ENCODE measurements at regions not wholly inside any gene's neighbourhood (a gene's known extent, or its start where the extent isn't known, plus 50 kb on each side); places are given as distances from the start of the nearest gene placed in this dataset.
"Not testable (repeated sequence)": the region's sequence is repeated elsewhere in the genome, so short reads cannot be mapped to it uniquely, and the experiment has no call there.

- not testable (repeated sequence) for H3K4me1 ChIP-seq (ENCODE audit: control insufficient read depth, insufficient read depth, low read length); DNase-seq (ENCODE audit: low read depth); H3K9me3 ChIP-seq (ENCODE audit: control insufficient read depth, low read length); H3K27me3 ChIP-seq (replicated peaks; ENCODE audit: control insufficient read depth, insufficient read depth, low read length); H3K4me3 ChIP-seq (ENCODE audit: low read length); H3K9ac ChIP-seq (ENCODE audit: low read length); H3K36me3 ChIP-seq (ENCODE audit: control insufficient read depth, insufficient read depth, low read length, severe bottlenecking)
Observed at GRCh38 chrX:125614591-125615343, 295.1 kb downstream of the TEX13C start.

GRCh38 chrX:125620715-125621587 lies 301.3 kb downstream of the TEX13C start:
- Histone ChIP-seq H3K4me1 (ENCODE audit: control insufficient read depth, insufficient read depth, low read length) (no peaks in the 10 kb centered on the region), H3K9ac (ENCODE audit: low read length) (no peak overlapping the region)
- no peak for DNase-seq (ENCODE audit: low read depth)

GRCh38 chrX:125621588-125621927 lies 301.9 kb downstream of the TEX13C start:
- Histone ChIP-seq H3K9me3 (ENCODE audit: control insufficient read depth, low read length) (peaks cover 3% of the 10 kb centered on the region), H3K4me3 (ENCODE audit: low read length) (no peak overlapping the region), H3K9ac (ENCODE audit: low read length) (no peak overlapping the region), H3K36me3 (ENCODE audit: control insufficient read depth, insufficient read depth, low read length, severe bottlenecking) (no peaks in the 10 kb centered on the region), H3K27me3 (replicated peaks; ENCODE audit: control insufficient read depth, insufficient read depth, low read length) (no peaks in the 10 kb centered on the region), H3K4me1 (ENCODE audit: control insufficient read depth, insufficient read depth, low read length) (no peaks in the 10 kb centered on the region)
- no peak for DNase-seq (ENCODE audit: low read depth)

More at GRCh38 chrX:125620715-125621587, 301.3 kb downstream of the TEX13C start:
- H3K36me3 ChIP-seq (ENCODE audit: control insufficient read depth, insufficient read depth, low read length, severe bottlenecking), result no peaks in the 10 kb centered on the region
- no peaks in the 10 kb centered on the region for H3K27me3 ChIP-seq (replicated peaks; ENCODE audit: control insufficient read depth, insufficient read depth, low read length)
- H3K9me3 ChIP-seq (ENCODE audit: control insufficient read depth, low read length), result peaks cover 3% of the 10 kb centered on the region
- no peak overlapping the region for H3K4me3 ChIP-seq (ENCODE audit: low read length)

GRCh38 chrX:125622899-125623298 lies 303.2 kb downstream of the TEX13C start:
- DNase-seq (ENCODE audit: low read depth), result no peak
- Histone ChIP-seq H3K9me3 (ENCODE audit: control insufficient read depth, low read length) (no peaks in the 10 kb centered on the region), H3K27me3 (replicated peaks; ENCODE audit: control insufficient read depth, insufficient read depth, low read length) (no peaks in the 10 kb centered on the region), H3K4me3 (ENCODE audit: low read length) (no peak overlapping the region), H3K36me3 (ENCODE audit: control insufficient read depth, insufficient read depth, low read length, severe bottlenecking) (no peaks in the 10 kb centered on the region), H3K4me1 (ENCODE audit: control insufficient read depth, insufficient read depth, low read length) (no peaks in the 10 kb centered on the region), H3K9ac (ENCODE audit: low read length) (no peak overlapping the region)

GRCh38 chrX:125627676-125628075 lies 308.0 kb downstream of the TEX13C start:
- H3K4me1 ChIP-seq (ENCODE audit: control insufficient read depth, insufficient read depth, low read length), result no peaks in the 10 kb centered on the region
- no peak for DNase-seq (ENCODE audit: low read depth)
- no peaks in the 10 kb centered on the region for H3K36me3 ChIP-seq (ENCODE audit: control insufficient read depth, insufficient read depth, low read length, severe bottlenecking)
- H3K4me3 ChIP-seq (ENCODE audit: low read length), result no peak overlapping the region
- H3K9ac ChIP-seq (ENCODE audit: low read length), result no peak overlapping the region
- no peaks in the 10 kb centered on the region for H3K27me3 ChIP-seq (replicated peaks; ENCODE audit: control insufficient read depth, insufficient read depth, low read length)
- no peaks in the 10 kb centered on the region for H3K9me3 ChIP-seq (ENCODE audit: control insufficient read depth, low read length)

GRCh38 chrX:125628435-125628834 lies 308.8 kb downstream of the TEX13C start:
- H3K36me3 ChIP-seq (ENCODE audit: control insufficient read depth, insufficient read depth, low read length, severe bottlenecking), result no peaks in the 10 kb centered on the region
- H3K4me1 ChIP-seq (ENCODE audit: control insufficient read depth, insufficient read depth, low read length), result no peaks in the 10 kb centered on the region
- H3K27me3 ChIP-seq (replicated peaks; ENCODE audit: control insufficient read depth, insufficient read depth, low read length), result no peaks in the 10 kb centered on the region
- no peak overlapping the region for H3K9ac ChIP-seq (ENCODE audit: low read length)
- H3K4me3 ChIP-seq (ENCODE audit: low read length), result no peak overlapping the region
- no peaks in the 10 kb centered on the region for H3K9me3 ChIP-seq (ENCODE audit: control insufficient read depth, low read length)
- no peak for DNase-seq (ENCODE audit: low read depth)

GRCh38 chrX:125641405-125641804 lies 321.7 kb downstream of the TEX13C start:
- no peaks in the 10 kb centered on the region for H3K4me1 ChIP-seq (ENCODE audit: control insufficient read depth, insufficient read depth, low read length)

GRCh38 chrX:125646195-125646594 lies 326.5 kb downstream of the TEX13C start:
- no peaks in the 10 kb centered on the region for H3K9me3 ChIP-seq (ENCODE audit: control insufficient read depth, low read length)
- DNase-seq (ENCODE audit: low read depth), result no peak
- no peak overlapping the region for H3K9ac ChIP-seq (ENCODE audit: low read length)
- no peaks in the 10 kb centered on the region for H3K36me3 ChIP-seq (ENCODE audit: control insufficient read depth, insufficient read depth, low read length, severe bottlenecking)
- no peaks in the 10 kb centered on the region for H3K27me3 ChIP-seq (replicated peaks; ENCODE audit: control insufficient read depth, insufficient read depth, low read length)
- H3K4me3 ChIP-seq (ENCODE audit: low read length), result no peak overlapping the region
- no peaks in the 10 kb centered on the region for H3K4me1 ChIP-seq (ENCODE audit: control insufficient read depth, insufficient read depth, low read length)

More at GRCh38 chrX:125641405-125641804, 321.7 kb downstream of the TEX13C start:
- no peaks in the 10 kb centered on the region for H3K36me3 ChIP-seq (ENCODE audit: control insufficient read depth, insufficient read depth, low read length, severe bottlenecking)
- H3K4me3 ChIP-seq (ENCODE audit: low read length), result no peak overlapping the region
- no peak overlapping the region for H3K9ac ChIP-seq (ENCODE audit: low read length)
- no peaks in the 10 kb centered on the region for H3K27me3 ChIP-seq (replicated peaks; ENCODE audit: control insufficient read depth, insufficient read depth, low read length)
- DNase-seq (ENCODE audit: low read depth), result no peak
- no peaks in the 10 kb centered on the region for H3K9me3 ChIP-seq (ENCODE audit: control insufficient read depth, low read length)

GRCh38 chrX:125651426-125651825 lies 331.8 kb downstream of the TEX13C start:
- Histone ChIP-seq H3K4me1 (ENCODE audit: control insufficient read depth, insufficient read depth, low read length) (no peaks in the 10 kb centered on the region), H3K36me3 (ENCODE audit: control insufficient read depth, insufficient read depth, low read length, severe bottlenecking) (no peaks in the 10 kb centered on the region), H3K4me3 (ENCODE audit: low read length) (no peak overlapping the region), H3K9ac (ENCODE audit: low read length) (no peak overlapping the region), H3K27me3 (replicated peaks; ENCODE audit: control insufficient read depth, insufficient read depth, low read length) (no peaks in the 10 kb centered on the region), H3K9me3 (ENCODE audit: control insufficient read depth, low read length) (no peaks in the 10 kb centered on the region)
- no peak for DNase-seq (ENCODE audit: low read depth)

GRCh38 chrX:125654501-125654900 lies 334.8 kb downstream of the TEX13C start:
- no peaks in the 10 kb centered on the region for H3K27me3 ChIP-seq (replicated peaks; ENCODE audit: control insufficient read depth, insufficient read depth, low read length)
- DNase-seq (ENCODE audit: low read depth), result no peak

GRCh38 chrX:125673758-125674157 lies 354.1 kb downstream of the TEX13C start:
- no peaks in the 10 kb centered on the region for H3K27me3 ChIP-seq (replicated peaks; ENCODE audit: control insufficient read depth, insufficient read depth, low read length)
- H3K36me3 ChIP-seq (ENCODE audit: control insufficient read depth, insufficient read depth, low read length, severe bottlenecking), result no peaks in the 10 kb centered on the region
- no peak overlapping the region for H3K4me3 ChIP-seq (ENCODE audit: low read length)
- H3K4me1 ChIP-seq (ENCODE audit: control insufficient read depth, insufficient read depth, low read length), result no peaks in the 10 kb centered on the region
- H3K9ac ChIP-seq (ENCODE audit: low read length), result no peak overlapping the region
- H3K9me3 ChIP-seq (ENCODE audit: control insufficient read depth, low read length), result peaks cover 5% of the 10 kb centered on the region
- no peak for DNase-seq (ENCODE audit: low read depth)

More at GRCh38 chrX:125654501-125654900, 334.8 kb downstream of the TEX13C start:
- H3K4me1 ChIP-seq (ENCODE audit: control insufficient read depth, insufficient read depth, low read length), result no peaks in the 10 kb centered on the region
- H3K4me3 ChIP-seq (ENCODE audit: low read length), result no peak overlapping the region
- no peaks in the 10 kb centered on the region for H3K9me3 ChIP-seq (ENCODE audit: control insufficient read depth, low read length)
- no peak overlapping the region for H3K9ac ChIP-seq (ENCODE audit: low read length)
- H3K36me3 ChIP-seq (ENCODE audit: control insufficient read depth, insufficient read depth, low read length, severe bottlenecking), result no peaks in the 10 kb centered on the region

Data from adipocyte (in vitro differentiated cells).